Retinal pigment epithelial cell (primary cell): ENCODE measurements at regions not wholly inside any gene's neighbourhood (a gene's known extent, or its start where the extent isn't known, plus 50 kb on each side); places are given as distances from the start of the nearest gene placed in this dataset.
"Not testable (repeated sequence)": the region's sequence is repeated elsewhere in the genome, so short reads cannot be mapped to it uniquely, and the experiment has no call there.

Experiments
- DNase-seq: peaks from one replicate; pipeline ENCODE4 v3.0.0-alpha.2; 2010; ENCODE audit warnings: low read depth
- H3K4me3 ChIP-seq: 2 replicates; pipeline ENCODE4 v1.5.1; 2011; ENCODE audit warnings: mild to moderate bottlenecking, low read length, control low read depth, moderate library complexity
- CTCF ChIP-seq: conservative IDR thresholded peaks from 2 replicates; pipeline ENCODE4 v1.5.1; 2011; ENCODE audit warnings: low read depth, low read length, control low read depth, inconsistent platforms

- no peak for TF ChIP-seq CTCF
- H3K4me3 ChIP-seq = no peak overlapping the region
- no peak for DNase-seq
These were observed 82.5 kb upstream of the SERPINE2 start for GRCh38 chr2:224121406-224122067.

DNA sequence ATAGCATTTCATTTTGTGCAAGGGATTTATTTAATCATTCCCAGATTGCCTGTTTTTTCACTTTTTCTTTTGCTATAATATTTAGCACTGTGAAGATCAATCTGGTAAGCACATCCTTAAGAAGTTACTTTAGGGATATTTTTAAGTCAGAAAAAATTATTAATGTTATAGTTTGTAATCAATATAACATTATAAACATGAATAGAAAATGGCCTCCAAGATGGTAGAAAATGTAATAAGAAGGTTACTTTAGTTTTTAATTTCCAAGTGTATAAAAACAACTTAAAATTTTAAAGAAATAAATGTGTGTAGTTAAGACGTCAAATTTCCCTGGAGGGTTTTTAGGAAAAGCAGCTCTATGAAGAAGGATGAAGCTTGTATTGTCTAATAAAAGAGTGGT lies 81.9 kb upstream of the SERPINE2 start:
- no peak for DNase-seq
- no peak for TF ChIP-seq CTCF
- H3K4me3 ChIP-seq = no peak overlapping the region

- H3K4me3 ChIP-seq, DNase-seq: not testable (repeated sequence)
These were observed 80.8 kb upstream of the SERPINE2 start for GRCh38 chr2:224119846-224120245.

DNA sequence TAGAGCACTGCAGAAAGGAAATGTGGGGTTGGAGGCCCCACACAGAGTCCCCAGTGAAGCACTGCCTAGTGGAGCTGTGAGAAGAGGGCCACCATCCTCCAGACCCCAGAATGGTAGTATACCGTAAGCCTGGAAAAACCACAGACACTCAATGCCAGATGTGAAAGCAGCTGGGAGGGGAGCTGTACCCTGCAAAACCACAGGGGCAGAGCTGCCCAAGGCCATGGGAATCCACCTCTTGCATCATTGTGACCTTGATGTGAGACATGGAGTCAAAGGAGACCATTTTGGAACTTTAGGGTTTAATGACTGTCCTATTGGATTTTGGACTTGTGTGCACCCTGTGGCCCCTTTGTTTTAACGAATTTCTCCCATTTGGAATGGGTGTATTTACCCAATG lies 75.3 kb upstream of the SERPINE2 start:
- no peak for TF ChIP-seq CTCF
- no peak for DNase-seq
- H3K4me3 ChIP-seq = no peak overlapping the region

DNA sequence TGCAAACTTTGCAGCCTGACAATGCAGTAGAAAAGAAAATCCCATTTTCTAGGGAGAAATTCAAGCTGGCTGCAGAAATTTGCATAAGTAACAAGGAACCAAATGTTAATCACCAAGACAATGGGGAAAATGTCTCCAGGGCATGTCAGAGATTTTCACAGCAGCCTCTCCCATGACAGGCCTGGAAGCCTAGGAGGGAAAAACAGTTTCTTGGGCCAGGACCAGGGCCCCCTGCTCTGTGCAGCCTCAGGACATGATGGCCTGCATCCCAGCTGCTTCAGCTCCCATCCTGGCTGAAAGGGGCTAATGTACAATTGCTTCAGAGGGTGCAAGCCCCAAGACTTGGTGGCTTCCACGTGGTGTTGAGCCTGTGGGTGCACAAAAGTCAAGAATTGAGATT lies 74.8 kb upstream of the SERPINE2 start:
- H3K4me3 ChIP-seq, DNase-seq: not testable (repeated sequence)

DNA sequence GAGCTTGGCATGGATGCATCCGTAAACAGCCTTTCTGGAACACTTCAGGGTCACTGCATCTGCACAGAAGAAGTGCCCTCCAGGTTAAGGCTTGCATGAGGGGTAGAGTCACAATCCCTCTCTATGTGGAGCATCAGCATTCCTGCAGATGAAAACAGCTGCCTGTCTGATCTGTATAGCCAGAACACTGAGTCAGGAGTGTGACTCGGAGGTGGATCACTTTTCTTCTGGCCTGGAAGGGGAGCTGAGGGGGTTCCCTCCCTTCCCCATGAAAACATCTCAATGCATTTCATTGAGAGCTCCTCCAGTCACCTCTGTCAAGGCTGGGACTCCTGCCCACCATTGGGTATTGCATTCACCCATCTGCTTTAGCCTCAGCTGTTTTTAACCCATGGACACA lies 72.5 kb upstream of the SERPINE2 start:
- no peak for TF ChIP-seq CTCF
- no peak for DNase-seq
- no peak overlapping the region for H3K4me3 ChIP-seq

DNA sequence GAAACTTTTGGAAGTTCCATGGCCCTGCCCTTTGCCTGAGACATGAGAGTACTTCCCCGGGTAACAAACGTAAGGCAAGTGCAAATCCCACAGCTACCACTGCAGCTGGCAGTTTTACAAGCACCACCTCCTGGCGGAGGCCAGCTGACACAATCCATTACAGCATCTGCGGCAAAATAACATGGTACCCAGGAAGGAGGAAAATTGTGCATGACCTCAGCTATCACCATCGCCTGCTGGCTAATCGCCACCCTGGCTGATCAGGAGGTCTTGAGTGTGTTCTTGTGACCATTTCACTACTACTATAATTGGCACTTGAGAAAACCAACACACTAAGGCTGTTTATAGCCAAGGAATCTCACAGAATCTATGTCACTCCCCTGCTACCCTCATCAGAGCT lies 71.7 kb upstream of the SERPINE2 start:
- DNase-seq = no peak
- no peak for TF ChIP-seq CTCF
- no peak overlapping the region for H3K4me3 ChIP-seq

DNA sequence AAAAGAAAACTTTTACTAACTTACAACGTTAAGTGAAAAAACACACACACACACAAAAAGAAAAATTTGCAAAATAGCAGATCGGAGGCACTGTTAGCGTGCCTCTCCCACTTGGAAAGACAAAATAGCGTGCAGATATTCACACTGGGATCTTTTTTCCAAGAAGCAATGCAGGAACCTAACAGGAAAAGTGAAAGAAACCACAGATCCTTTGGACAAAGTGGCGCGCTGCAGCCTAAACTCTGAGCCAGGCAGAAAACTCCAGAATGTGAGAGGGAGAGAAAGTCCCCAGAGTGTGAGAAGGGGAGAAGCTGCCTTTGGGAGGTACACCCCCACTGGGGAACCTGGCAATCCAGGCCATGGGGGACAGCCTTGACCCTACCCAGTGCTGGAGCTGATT lies 70.7 kb upstream of the SERPINE2 start:
- no peak for DNase-seq
- H3K4me3 ChIP-seq = no peak overlapping the region
- TF ChIP-seq CTCF = no peak
